ENCODE measurements at regions not wholly inside any gene's neighbourhood (a gene's known extent, or its start where the extent isn't known, plus 50 kb on each side); places are given as distances from the start of the nearest gene placed in this dataset.

- H3K27me3 ChIP-seq: no peaks in the 10 kb centered on the region
- H3K27ac ChIP-seq: no peak overlapping the region
- no peak for DNase-seq
- H3K36me3 ChIP-seq: no peaks in the 10 kb centered on the region
- no peak overlapping the region for H3K4me3 ChIP-seq
- H3K9me3 ChIP-seq: no peaks in the 10 kb centered on the region
- TF ChIP-seq POLR2A (IDR thresholded peaks at IDR 0.05) (no peak), CTCF (IDR thresholded peaks at IDR 0.05) (no peak)
- no peaks in the 10 kb centered on the region for H3K4me1 ChIP-seq
These were observed 706.1 kb upstream of the PTPRD start for GRCh38 chr9:11318946-11319345.

GRCh38 chr9:11319538-11319937 is 706.7 kb upstream of the PTPRD start:
- DNase-seq: no peak

GRCh38 chr9:11320989-11321388 is 708.2 kb upstream of the PTPRD start:
- no peaks in the 10 kb centered on the region for H3K36me3 ChIP-seq
- no peak overlapping the region for H3K4me3 ChIP-seq
- H3K27me3 ChIP-seq: no peaks in the 10 kb centered on the region
- H3K27ac ChIP-seq: no peak overlapping the region
- DNase-seq: no peak
- no peaks in the 10 kb centered on the region for H3K9me3 ChIP-seq
- no peak for TF ChIP-seq POLR2A (IDR thresholded peaks at IDR 0.05)
- H3K4me1 ChIP-seq: no peaks in the 10 kb centered on the region

More at GRCh38 chr9:11319538-11319937, 706.7 kb upstream of the PTPRD start:
- Histone ChIP-seq H3K36me3 (no peaks in the 10 kb centered on the region), H3K27ac (no peak overlapping the region), H3K4me1 (no peaks in the 10 kb centered on the region), H3K4me3 (no peak overlapping the region), H3K27me3 (no peaks in the 10 kb centered on the region), H3K9me3 (no peaks in the 10 kb centered on the region)
- TF ChIP-seq POLR2A (IDR thresholded peaks at IDR 0.05) (no peak), CTCF (IDR thresholded peaks at IDR 0.05) (no peak)

- H3K4me3 ChIP-seq: no peak overlapping the region
- DNase-seq: no peak
- TF ChIP-seq POLR2A (IDR thresholded peaks at IDR 0.05) (no peak), CTCF (IDR thresholded peaks at IDR 0.05) (no peak)
- no peaks in the 10 kb centered on the region for H3K4me1 ChIP-seq
- H3K27me3 ChIP-seq: no peaks in the 10 kb centered on the region
- no peaks in the 10 kb centered on the region for H3K9me3 ChIP-seq
- H3K36me3 ChIP-seq: no peaks in the 10 kb centered on the region
- H3K27ac ChIP-seq: no peak overlapping the region
These were observed 710.7 kb upstream of the PTPRD start for GRCh38 chr9:11323457-11323856.

- H3K9me3 ChIP-seq: no peaks in the 10 kb centered on the region
These were observed 713.4 kb upstream of the PTPRD start for GRCh38 chr9:11326231-11326630.

GRCh38 chr9:11328326-11328725 is 715.5 kb upstream of the PTPRD start:
- Histone ChIP-seq H3K9me3 (no peaks in the 10 kb centered on the region), H3K27me3 (no peaks in the 10 kb centered on the region), H3K4me3 (no peak overlapping the region), H3K27ac (no peak overlapping the region), H3K4me1 (no peaks in the 10 kb centered on the region), H3K36me3 (no peaks in the 10 kb centered on the region)
- no peak for TF ChIP-seq CTCF (IDR thresholded peaks at IDR 0.05)
- no peak for TF ChIP-seq POLR2A (IDR thresholded peaks at IDR 0.05)
- no peak for DNase-seq

More at GRCh38 chr9:11326231-11326630, 713.4 kb upstream of the PTPRD start:
- no peak overlapping the region for H3K4me3 ChIP-seq
- no peak overlapping the region for H3K27ac ChIP-seq
- H3K27me3 ChIP-seq: no peaks in the 10 kb centered on the region
- TF ChIP-seq CTCF (IDR thresholded peaks at IDR 0.05) (no peak), POLR2A (IDR thresholded peaks at IDR 0.05) (no peak)
- DNase-seq: no peak
- H3K4me1 ChIP-seq: no peaks in the 10 kb centered on the region
- no peaks in the 10 kb centered on the region for H3K36me3 ChIP-seq
